ENCODE measurements at regions not wholly inside any gene's neighbourhood (a gene's known extent, or its start where the extent isn't known, plus 50 kb on each side); places are given as distances from the start of the nearest gene placed in this dataset.

GRCh38 chr3:83477563-83477962 is 1481.2 kb upstream of the CADM2 start:
- TF ChIP-seq CTCF (conservative IDR thresholded peaks at IDR 0.05; ENCODE audit: low read length) (no peak), EZH2phosphoT487 (IDR thresholded peaks at IDR 0.05; ENCODE audit: borderline replicate concordance) (no peak)
